ENCODE measurements at regions not wholly inside any gene's neighbourhood (a gene's known extent, or its start where the extent isn't known, plus 50 kb on each side); places are given as distances from the start of the nearest gene placed in this dataset.

GRCh38 chr5:102659151-102659550 is 96.0 kb upstream of the PAM start:
- Histone ChIP-seq H3K9ac (no peak overlapping the region), H3K4me2 (no peak overlapping the region), H4K20me1 (ENCODE audit: low read depth) (no peaks in the 10 kb centered on the region), H3K4me3 (no peak overlapping the region), H3K9me3 (ENCODE audit: low read depth) (no peaks in the 10 kb centered on the region), H2AFZ (replicated peaks) (no peak overlapping the region), H3K27ac (no peak overlapping the region), H3F3A (ENCODE audit: low read depth) (no peaks in the 10 kb centered on the region), H3K79me2 (ENCODE audit: low read depth) (no peaks in the 10 kb centered on the region), H3K36me3 (no peaks in the 10 kb centered on the region), H3K4me1 (peaks cover 14% of the 10 kb centered on the region), H3K27me3 (no peaks in the 10 kb centered on the region)
- no peaks in the 10 kb centered on the region for H3K27me3 Mint-ChIP-seq (ENCODE audit: insufficient read depth, low read depth)
- no peak for DNase-seq (ENCODE audit: low spot score)
- TF ChIP-seq EZH2phosphoT487 (IDR thresholded peaks at IDR 0.05) (no peak), EZH2 (IDR thresholded peaks at IDR 0.05) (no peak), CTCF (IDR thresholded peaks at IDR 0.05) (no peak)
- no peaks in the 10 kb centered on the region for H3K36me3 Mint-ChIP-seq
- no peak overlapping the region for H3K4me3 Mint-ChIP-seq
- H3K4me1 Mint-ChIP-seq = peaks cover 34% of the 10 kb centered on the region
- no peak overlapping the region for H3K27ac Mint-ChIP-seq
- H3K9me3 Mint-ChIP-seq = no peaks in the 10 kb centered on the region

- H3K9me3 Mint-ChIP-seq = no peaks in the 10 kb centered on the region
- no peaks in the 10 kb centered on the region for H3K9me3 ChIP-seq (ENCODE audit: low read depth)
- no peaks in the 10 kb centered on the region for H3K36me3 Mint-ChIP-seq
- no peak overlapping the region for H3K4me2 ChIP-seq
- H3K36me3 ChIP-seq = no peaks in the 10 kb centered on the region
- H3K27ac ChIP-seq = no peak overlapping the region
- no peaks in the 10 kb centered on the region for H3K27me3 Mint-ChIP-seq (ENCODE audit: insufficient read depth, low read depth)
- no peak overlapping the region for H2AFZ ChIP-seq (replicated peaks)
- no peak for DNase-seq (ENCODE audit: low spot score)
- no peak for TF ChIP-seq CTCF (IDR thresholded peaks at IDR 0.05)
- no peak for TF ChIP-seq EZH2 (IDR thresholded peaks at IDR 0.05)
- no peak for TF ChIP-seq EZH2phosphoT487 (IDR thresholded peaks at IDR 0.05)
- H3K4me1 ChIP-seq = peaks cover 20% of the 10 kb centered on the region
- H3K27me3 ChIP-seq = no peaks in the 10 kb centered on the region
- H3K4me1 Mint-ChIP-seq = peaks cover 31% of the 10 kb centered on the region
- no peak overlapping the region for H3K27ac Mint-ChIP-seq
- H3K4me3 ChIP-seq = no peak overlapping the region
- no peaks in the 10 kb centered on the region for H3K79me2 ChIP-seq (ENCODE audit: low read depth)
- H3K9ac ChIP-seq = no peak overlapping the region
- no peaks in the 10 kb centered on the region for H4K20me1 ChIP-seq (ENCODE audit: low read depth)
- no peak overlapping the region for H3K4me3 Mint-ChIP-seq
- no peaks in the 10 kb centered on the region for H3F3A ChIP-seq (ENCODE audit: low read depth)
These were observed 95.0 kb upstream of the PAM start for GRCh38 chr5:102660111-102660510.

- Histone ChIP-seq H3K27ac (no peak overlapping the region), H3K36me3 (no peaks in the 10 kb centered on the region), H3K79me2 (ENCODE audit: low read depth) (no peaks in the 10 kb centered on the region), H4K20me1 (ENCODE audit: low read depth) (no peaks in the 10 kb centered on the region), H3K9me3 (ENCODE audit: low read depth) (no peaks in the 10 kb centered on the region), H3F3A (ENCODE audit: low read depth) (no peaks in the 10 kb centered on the region), H3K4me3 (no peak overlapping the region), H3K27me3 (no peaks in the 10 kb centered on the region), H3K4me1 (peaks cover 41% of the 10 kb centered on the region), H3K9ac (no peak overlapping the region), H3K4me2 (no peak overlapping the region), H2AFZ (replicated peaks) (no peak overlapping the region)
- Mint-ChIP-seq H3K36me3 (peaks cover under 1% of the 10 kb centered on the region), H3K27ac (no peak overlapping the region), H3K4me3 (no peak overlapping the region), H3K4me1 (peaks cover 21% of the 10 kb centered on the region), H3K27me3 (ENCODE audit: insufficient read depth, low read depth) (peaks cover 2% of the 10 kb centered on the region), H3K9me3 (no peaks in the 10 kb centered on the region)
- DNase-seq (ENCODE audit: low spot score) = no peak
- no peak for TF ChIP-seq CTCF (IDR thresholded peaks at IDR 0.05)
- TF ChIP-seq EZH2phosphoT487 (IDR thresholded peaks at IDR 0.05) = no peak
- TF ChIP-seq EZH2 (IDR thresholded peaks at IDR 0.05) = no peak
These were observed 91.2 kb upstream of the PAM start for GRCh38 chr5:102663749-102664530.

Measured in neural progenitor cell (in vitro differentiated cells).